Right renal cortex interstitium (tissue), 3 donors: ENCODE measurements at regions not wholly inside any gene's neighbourhood (a gene's known extent, or its start where the extent isn't known, plus 50 kb on each side); places are given as distances from the start of the nearest gene placed in this dataset.
A peak's percentile ranks its signal among the peaks of the same experiment; 100 is the strongest.

ENCODE experiments used
- DNase-seq, 3 donors: peaks; one replicate each; pipeline ENCODE4 v3.0.0-alpha.2; 2013; ENCODE audit warnings: low read depth in 3 of 3, low spot score in 2 of 3

- no peak for DNase-seq
Observed at GRCh38 chr14:94890785-94891184, 120.9 kb upstream of the GSC start.

GRCh38 chr14:94889520-94890312, 119.8 kb upstream of the GSC start:
- no peak for DNase-seq

- DNase-seq = no peak
Observed at GRCh38 chr14:94888121-94888520, 118.2 kb upstream of the GSC start.

- no peak for DNase-seq
Observed at GRCh38 chr14:94887591-94887990, 117.7 kb upstream of the GSC start.

DNA sequence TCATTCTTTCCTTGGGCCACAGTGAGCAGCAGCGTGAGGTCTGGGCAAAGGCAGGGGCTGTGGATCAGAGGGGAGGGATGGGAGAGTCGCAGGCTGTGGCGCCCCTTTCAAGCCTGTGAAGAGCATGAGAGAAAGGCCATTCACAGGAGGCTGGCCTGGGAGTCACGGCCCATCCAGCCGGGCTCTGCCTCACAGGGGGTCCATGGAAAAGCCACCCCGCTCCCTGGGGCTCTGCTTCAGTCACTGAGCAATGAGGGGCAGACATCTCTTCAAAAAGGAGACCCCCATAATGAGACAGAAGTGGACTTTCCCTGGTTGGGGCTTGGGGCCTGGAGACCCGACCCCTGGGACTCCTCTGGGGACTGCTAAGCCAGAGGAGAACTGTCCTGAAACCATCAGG, 117.0 kb upstream of the GSC start:
- no peak for DNase-seq

- DNase-seq = no peak
Observed at GRCh38 chr14:94885481-94886155, 115.7 kb upstream of the GSC start.

DNA sequence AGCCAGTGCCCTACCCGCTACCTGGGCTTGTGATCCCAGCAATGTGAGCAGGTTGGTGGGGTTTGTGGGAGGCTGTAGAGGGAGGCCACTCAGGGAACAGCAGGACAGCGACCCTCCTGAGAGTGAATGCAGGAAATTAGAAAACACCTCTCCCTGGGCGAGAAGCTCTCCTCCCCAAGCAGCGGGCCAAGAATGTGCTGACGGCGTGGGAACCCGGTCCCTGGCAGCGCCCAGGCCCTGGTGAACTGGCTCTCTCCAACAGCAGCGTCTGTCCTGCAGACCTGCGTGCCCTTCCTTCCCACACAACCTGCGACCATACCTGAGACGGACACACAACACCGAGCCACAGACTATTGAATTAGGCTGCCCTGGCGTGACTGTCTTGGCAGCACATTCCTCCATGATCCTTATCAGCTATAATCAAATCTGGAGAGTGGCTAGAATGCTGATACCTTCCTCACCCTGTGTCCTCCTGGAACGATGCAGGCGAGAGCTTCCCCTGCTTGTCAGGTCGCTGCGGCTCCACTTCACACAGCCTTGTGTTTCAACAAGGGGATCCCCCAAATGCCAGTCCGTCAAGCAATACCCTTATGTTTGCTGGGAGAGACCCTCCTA, 114.8 kb upstream of the GSC start:
- DNase-seq = no peak

GRCh38 chr14:94882401-94882800, 112.5 kb upstream of the GSC start:
- no peak for DNase-seq

- no peak for DNase-seq
Observed at GRCh38 chr14:94880876-94881275, 111.0 kb upstream of the GSC start.

DNA sequence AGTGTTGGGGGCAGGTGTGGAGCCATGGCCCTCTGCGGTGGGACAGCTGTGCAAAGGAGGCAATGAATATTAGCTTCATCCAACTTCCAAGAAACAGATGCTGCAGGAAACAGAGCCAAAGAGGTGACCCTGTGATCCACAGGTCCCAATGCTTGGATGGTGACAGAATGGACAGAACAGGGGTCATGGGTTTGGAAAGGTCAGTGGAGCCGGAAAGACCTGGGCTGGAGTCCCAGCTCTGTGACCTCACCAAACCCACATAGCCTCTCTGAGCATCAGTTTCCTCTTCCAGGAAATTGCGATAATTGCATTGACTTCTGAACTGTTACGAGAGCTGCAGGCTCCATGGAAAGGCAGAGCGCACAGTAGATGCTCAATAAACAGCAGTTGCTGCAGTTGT, 110.2 kb upstream of the GSC start:
- no peak for DNase-seq

- DNase-seq = no peak
Observed at GRCh38 chr14:94879537-94879936, 109.6 kb upstream of the GSC start.

- DNase-seq = no peak
Observed at GRCh38 chr14:94876306-94876705, 106.4 kb upstream of the GSC start.

- DNase-seq = no peak
Observed at GRCh38 chr14:94875256-94875655, 105.3 kb upstream of the GSC start.

GRCh38 chr14:94868772-94869072, 98.8 kb upstream of the GSC start:
- DNase-seq = no peak

DNA sequence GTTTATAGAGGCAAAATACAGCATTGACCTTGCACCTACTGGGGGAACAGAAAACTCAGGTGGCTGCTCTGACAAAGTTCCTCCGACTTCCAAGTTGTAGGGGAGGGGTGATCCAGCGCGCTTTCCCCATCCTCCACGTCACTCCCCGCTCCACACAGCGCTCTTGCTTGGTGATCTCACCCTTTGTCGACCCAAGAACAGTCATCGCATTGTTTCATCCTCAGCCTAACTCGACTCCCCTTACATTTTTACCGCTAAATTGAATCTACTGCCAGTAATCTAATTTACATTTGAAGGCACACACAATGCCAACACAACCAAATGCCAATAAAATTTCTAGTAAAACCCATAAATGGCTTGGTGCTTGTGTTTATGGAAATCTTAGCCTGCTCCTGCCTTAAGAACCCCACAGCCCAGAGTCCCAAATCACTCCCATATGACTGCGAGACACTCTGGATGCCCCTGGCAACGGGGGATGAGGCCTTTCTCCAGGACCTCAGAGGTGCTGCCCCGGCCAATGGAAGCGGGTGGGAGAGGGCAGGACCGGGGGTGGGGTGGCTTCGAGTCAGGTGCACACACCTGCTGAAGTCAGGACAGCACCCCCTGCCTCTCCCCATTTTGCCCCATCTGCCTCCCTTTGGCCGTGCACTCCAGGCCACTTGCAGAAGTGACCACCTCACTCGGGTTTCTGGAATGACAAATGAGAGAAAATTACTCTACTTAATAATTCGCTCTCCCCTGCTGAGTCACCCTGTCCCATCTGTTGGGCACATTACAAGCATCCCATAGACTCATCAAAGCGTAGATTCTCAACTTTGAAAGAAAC, 98.2 kb upstream of the GSC start:
- DNase-seq = no peak

- no peak for DNase-seq
Observed at GRCh38 chr14:94867209-94867608, 97.3 kb upstream of the GSC start.

GRCh38 chr14:94864387-94865195, 94.7 kb upstream of the GSC start:
- DNase-seq = peak in 1 of 3 donors; percentile 27

- DNase-seq = no peak
Observed at GRCh38 chr14:94863366-94863765, 93.5 kb upstream of the GSC start.

- no peak for DNase-seq
Observed at GRCh38 chr14:94857950-94858349, 88.0 kb upstream of the GSC start.

- DNase-seq = no peak
Observed at GRCh38 chr14:94853920-94854319, 84.0 kb upstream of the GSC start.
